IPS-NIHi11 (cell line): ENCODE measurements at regions not wholly inside any gene's neighbourhood (a gene's known extent, or its start where the extent isn't known, plus 50 kb on each side); places are given as distances from the start of the nearest gene placed in this dataset.

Source experiments
- DNase-seq: peaks from one replicate; pipeline ENCODE4 v3.0.0; 2012; ENCODE audit warnings: mixed read lengths, low spot score

DNA sequence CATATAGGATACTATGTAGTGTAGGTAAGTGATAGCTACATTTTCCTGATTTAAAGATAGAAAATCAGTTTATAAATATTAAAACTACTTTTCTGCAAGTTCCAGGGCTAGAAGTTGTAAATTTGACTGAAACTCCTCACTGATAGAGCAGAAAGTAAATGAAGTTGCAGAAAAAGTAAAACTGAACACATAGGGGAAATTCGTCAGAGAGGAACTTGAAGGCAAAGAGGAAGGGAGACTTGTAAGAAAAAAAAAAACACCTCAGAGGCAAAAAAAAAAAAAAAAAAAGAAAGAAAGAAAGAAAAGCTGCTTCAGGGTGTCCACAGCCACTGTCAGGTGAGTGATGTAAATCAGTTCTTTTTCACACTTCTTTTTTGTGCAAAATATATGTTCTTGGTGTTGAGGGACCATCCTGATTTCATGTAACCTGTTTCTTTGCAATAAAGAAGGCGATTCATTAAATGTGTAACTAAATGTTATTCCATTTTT lies 336.2 kb upstream of the ZNF462 start:
- no peak for DNase-seq

DNA sequence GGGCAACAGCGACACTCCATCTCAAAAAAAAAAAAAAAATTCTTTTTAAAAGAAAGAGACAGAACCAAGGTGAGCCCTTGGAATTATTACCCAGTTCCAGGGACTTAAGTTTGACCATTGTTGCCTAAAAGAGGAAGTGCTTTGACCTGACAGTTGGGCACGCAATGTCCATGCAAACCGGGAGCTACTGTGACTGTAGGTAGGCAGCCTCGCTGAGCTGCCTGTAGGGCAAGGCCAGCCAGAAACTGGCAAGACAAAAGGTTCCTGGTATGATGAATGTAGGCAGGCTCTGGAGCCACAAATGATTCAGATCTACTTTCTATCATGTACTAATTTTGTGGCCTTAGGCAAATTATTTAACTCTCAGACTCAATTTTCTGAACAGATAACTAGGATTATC lies 334.8 kb upstream of the ZNF462 start:
- DNase-seq = no peak

DNA sequence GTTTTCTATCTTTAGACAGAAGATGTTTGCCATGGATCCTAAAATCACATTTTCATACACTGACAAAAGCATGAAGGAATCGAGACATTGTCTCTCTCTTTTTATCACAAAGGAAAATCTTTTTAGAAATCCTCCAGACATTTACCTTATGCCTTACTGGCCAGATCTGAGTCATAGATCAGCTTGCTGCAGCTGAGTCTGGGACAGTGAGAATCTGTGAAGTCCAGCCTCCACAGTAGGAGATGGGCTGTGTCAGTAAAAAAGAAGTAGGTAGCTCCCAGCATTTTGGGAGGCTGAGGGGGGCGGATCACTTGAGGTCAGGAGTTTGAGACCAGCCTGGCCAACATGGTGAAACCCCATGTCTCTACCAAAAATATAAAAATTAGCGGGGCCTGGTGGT lies 333.4 kb upstream of the ZNF462 start:
- DNase-seq = no peak

DNA sequence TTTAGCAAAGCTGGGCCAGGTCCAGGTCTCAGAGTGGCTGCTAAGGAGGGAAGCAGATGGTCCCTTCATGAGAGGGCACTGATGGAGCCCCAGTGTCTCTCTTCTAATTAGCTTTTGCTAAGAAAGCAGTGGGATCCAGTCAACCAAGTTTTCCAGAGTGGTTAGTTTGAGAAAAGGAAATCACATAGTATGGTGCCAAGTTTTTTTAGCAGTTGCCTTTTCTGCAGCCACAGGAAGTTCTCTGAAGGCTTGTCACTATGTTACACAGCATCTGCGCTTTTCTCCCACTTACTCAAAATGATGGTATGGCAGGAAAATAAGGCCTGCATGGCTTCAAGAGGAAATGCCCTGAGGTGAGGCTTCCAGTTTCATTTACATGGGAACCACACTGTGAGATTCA lies 331.5 kb upstream of the ZNF462 start:
- DNase-seq = no peak

DNA sequence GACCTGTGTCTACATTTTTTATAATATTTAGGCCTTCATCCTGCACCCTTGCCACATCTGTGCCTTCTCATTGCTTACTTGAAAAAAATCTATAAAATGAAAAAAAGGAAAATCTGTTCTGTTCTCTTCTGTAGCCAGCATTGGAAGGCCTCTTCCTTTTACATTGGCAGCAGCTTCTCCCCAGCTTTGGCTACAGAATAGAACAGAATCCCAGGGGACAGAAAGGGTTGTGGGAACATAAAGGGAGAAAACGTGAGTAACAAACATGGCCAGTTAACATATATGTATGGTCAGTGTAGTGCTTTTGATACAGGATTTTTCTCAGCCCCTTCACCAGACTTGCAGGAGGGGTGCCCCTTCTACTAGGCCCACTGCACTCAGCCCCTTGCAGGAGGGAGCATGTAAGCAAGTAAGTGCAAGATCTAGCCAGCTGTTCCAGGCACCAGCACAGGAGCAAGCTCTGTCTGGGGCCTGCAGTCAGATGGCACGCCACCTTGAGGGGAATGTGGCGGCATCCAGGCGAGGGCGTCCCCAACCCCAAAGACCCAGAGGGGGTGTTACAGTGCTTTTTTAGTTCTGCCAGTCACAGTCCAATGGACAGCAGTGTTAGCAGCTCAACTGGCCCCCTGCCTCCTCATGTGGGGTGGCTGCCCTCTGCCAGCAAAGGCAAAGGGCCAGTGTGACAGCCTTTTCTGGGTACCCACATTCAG lies 330.5 kb upstream of the ZNF462 start:
- no peak for DNase-seq

DNA sequence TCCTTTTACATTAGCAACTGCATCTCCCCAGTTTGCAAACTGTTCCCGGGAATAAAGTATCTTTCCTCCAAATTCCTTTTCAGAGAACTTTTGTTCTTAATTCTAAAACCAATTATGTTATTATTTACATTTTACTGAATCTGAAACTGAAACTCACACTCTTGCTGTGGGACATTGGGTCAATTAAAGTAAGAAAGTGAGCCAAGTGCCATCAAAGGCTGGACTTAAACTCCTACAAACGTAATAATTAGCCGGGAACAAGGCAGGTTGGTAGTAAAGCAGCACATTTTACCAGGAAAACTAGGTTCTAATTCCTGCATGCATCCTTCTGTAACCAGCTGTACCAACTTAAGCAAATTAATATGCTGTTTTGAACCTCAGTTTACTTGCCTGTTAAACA lies 328.2 kb upstream of the ZNF462 start:
- no peak for DNase-seq

DNA sequence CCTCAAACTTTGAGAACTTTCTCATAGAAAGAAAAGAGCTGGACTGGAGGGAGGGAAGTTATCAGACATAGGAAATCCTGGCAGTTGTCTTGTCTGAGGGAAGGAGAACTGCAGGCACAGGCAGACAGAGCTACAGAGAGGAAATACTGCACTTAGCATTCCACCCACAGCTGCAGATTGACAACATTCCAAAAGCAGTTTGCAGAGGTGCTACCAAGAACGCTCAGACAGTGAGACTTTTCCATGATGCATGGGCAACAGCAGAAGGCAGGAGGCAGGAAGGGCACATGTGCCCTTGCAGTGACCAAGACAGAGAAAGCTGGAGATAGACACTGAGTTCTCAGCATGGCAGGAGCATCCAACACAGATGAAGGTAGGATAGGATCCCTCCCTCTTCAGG lies 327.5 kb upstream of the ZNF462 start:
- DNase-seq = no peak

DNA sequence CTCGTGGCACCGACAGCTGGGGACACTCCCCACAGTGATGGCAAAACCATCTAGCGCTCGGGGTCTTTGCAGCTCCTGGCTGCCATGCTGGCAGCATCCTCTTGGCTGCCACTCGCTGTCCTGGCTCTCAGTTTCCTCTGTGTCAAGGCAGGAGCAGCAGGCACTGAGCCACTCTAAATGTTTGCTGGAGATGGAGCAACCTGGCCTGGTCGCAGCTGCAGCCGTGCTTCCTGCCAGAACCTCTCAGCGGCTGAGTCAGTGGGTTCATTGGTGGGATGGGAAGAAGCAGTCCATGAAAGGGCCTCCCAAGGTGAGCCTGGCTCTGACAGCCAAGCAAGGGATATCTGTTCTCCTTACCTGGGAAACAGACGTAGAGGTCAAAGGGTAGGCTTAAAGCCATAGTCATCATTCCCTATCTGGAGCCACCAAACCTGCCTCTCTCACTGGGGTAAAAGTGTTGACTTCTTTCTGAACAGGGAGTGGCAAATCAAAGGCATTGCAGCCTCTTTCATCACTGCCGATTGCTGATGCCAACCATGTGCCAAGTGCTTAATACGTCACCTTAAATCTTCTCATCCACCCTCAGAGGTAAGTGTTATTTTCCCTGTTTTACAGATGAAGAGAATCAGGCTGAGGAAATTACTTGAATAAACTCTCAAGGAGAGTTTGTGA lies 304.8 kb upstream of the ZNF462 start:
- DNase-seq = no peak

DNA sequence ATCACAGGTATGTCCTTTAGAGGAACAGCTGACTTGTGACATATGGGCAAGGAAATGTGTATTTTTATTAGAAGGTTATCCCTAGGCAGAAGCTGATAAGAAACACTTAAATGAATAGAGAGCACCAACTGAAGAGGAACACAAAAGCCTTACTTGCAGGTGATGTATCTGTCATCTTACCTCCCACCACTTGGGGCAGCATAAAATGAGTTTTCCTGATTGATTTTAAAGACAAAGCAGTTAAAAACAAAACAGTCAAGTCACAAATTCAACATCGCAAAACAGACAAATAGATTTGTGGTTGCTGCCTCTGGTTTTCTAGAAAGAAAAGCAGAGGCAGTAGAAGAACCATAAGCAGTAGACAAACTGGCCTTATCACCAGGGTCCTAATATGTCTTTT lies 302.4 kb upstream of the ZNF462 start:
- no peak for DNase-seq

DNA sequence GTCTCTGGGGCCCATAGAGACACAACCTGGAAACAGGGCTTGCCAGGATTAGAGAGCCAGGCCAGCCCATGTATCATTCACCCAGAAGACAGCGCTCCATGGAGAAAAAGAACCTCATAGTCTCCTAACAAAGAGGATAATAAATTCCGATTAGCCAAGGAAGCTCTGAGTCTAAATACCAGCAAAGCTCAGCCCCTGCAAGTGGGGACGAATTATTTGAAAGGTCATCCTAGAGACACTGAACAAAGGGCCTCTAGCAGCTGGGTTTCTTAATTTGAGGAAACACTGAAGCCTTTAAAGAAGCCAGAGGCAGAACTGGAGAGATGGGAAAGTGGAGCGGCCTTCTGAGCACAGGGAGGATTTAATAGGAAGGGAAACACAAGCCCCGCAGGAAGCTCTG lies 287.1 kb upstream of the ZNF462 start:
- DNase-seq = no peak

DNA sequence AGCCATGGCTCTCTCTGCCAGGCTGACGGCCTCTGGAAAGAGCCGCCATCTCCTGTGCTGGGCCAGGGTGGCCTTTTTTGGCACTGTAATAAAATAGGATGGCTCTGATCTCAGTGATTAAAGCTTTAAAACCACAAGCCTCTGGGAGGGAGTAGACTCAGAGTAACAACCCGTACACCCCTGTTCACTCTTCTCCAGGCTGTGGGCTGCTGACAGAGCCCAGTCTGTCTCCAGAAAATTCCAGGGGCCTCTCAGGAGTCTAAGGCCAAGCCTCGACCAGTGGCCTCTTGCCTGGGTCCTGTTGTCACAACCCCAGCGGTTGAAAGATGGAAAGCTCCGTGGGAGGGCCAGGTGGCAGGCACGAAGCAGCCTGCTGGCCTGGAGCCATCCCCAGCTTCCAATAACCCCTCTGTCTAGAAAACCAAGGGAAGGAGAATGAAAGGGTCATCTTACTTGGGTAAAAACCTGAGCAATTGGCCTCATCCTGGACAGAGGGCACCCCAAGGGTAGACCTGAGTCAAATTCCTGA lies 286.7 kb upstream of the ZNF462 start:
- DNase-seq = no peak

DNA sequence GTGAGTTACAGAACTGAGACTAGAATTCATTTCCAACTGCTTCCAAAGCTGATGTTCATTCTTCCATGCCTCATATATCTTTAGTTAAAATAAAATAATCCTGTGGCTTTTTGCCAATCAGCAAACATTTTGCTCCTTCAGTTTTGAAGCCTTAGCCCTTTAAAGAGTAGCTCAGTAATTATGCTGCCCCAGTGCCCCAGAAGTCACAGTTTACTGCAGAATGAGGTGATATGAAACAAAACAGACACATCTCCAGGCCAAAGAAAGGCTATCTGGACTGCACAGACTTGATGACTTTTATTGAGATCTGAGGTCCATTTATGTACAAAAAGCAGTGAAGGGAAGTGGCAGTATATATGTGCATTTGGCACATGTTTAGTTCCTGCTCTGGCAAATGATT lies 285.8 kb upstream of the ZNF462 start:
- no peak for DNase-seq

DNA sequence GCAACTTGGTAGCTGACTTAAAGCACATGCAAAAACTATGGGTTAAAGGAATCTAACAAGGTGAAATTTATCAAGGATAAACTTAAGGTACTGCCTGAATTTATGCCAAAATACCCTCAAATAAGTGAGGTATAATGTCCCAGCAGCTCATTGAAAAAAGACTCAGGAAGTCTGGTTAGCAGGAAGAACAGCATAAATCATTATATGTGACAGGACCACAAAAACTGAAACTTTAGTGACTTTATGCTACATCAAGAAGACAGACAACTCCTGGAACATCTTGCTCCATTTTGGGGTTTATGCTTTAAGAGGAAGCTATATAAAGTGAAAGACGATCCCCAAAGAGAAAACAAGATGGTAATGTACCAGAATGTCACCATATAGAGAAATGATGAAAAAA lies 282.4 kb upstream of the ZNF462 start:
- DNase-seq = no peak

DNA sequence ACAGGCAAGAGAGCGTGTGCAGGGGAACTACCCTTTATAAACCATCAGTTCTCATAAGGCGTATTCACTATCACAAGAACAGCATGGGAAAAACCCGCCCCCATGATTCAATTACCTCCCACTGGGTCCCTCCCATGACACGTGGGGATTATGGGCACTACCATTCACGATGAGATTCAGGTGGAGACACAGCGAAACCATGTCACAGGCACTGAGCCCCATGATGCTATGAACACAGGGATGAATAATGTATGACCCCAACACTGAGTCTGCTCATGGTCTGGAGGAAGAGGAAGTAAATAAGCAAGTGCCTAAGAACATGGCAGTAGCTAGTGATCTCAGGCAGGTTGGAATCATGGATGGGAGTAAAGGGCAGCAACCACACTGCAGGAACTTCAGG lies 281.0 kb upstream of the ZNF462 start:
- no peak for DNase-seq

DNA sequence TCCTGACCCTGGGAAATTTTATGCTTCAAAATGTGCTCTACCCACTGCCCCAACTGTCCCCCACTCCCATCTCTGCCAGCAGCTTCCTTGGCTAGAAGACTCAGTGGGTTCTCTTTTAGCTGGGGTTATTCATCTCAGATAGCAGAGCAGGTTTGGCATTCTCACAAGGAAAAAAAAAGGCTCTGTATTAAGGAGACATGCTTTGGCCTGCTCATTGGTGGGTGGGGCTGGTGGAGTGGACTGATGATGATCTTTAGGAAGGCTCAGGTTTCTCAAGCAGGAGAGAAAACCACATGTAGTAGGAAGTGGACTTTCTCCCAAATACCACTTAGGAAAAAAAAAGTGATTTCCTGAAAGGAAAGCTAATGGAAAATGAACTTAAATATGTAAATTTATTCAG lies 279.2 kb upstream of the ZNF462 start:
- DNase-seq = no peak

DNA sequence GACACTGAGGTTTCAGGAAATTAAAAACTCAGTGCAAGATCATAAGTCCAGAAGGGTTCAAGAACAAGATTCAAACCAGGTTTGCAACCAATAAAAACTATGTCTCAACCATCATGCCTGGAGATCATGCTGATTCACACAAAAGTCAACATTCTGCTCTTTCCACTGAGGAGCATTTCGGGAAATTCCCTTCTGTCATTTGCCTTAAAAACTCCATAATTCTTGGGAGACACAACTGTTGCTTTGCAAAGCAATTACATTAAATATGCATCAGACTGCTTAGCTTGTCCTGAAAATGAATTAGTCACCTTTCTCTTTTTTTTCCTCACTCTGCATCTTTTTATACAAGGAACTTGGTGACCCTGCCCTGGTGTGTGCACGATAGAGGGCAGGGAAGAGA lies 275.9 kb upstream of the ZNF462 start:
- no peak for DNase-seq

DNA sequence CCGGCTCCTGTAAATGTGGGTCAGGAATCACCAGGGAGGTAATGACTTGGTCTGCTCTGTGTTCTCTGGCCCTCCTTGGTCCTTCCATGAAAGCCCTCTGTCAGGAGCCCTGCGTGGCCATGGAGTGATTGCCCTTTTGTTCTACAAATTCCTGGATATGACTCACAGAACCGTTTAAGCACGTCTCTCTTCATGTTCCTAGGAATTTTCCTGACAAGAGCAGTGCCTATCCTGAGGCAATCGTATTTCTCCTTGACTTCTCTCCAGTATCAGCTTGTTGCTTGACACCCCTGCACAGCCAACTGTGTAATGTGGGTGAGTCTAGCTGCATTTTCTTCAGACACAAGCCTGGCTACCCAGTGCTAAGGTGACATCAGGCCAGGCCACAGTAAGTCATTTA lies 274.3 kb upstream of the ZNF462 start:
- DNase-seq = no peak

DNA sequence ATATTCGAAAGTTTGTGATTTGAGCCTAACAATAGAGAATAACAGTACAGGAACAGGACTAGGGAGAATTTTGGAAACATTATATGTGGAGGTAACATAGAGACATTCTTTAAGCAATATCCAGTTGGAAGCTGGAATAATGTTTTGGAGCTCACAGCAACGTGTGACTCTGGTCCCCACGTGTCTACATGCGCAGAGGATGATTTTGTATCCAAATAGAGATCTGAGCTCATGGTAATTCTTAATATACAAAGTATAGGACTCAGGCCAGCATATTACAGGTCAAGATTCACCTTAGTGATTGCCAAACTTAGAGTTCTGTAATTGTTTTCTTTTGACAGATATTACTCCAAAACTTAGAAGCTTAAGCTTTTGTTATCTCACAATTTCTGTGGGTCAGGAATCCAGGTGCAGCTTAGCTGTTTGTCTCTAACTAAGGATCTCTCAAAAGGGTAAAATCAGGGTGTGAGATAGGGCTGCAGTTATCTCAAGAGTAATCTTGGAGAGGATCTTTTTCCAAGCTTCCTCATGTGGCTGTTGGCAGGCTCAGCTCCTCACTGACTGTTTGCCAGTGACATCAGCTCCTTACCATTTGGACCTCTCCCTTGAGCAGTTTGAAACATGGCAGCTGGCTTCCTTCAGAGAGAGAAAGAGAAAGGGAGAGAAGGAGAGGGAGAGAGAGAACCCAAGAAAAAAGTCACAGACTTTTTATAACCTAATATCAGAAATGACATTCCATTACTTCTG lies 272.0 kb upstream of the ZNF462 start:
- DNase-seq = no peak

DNA sequence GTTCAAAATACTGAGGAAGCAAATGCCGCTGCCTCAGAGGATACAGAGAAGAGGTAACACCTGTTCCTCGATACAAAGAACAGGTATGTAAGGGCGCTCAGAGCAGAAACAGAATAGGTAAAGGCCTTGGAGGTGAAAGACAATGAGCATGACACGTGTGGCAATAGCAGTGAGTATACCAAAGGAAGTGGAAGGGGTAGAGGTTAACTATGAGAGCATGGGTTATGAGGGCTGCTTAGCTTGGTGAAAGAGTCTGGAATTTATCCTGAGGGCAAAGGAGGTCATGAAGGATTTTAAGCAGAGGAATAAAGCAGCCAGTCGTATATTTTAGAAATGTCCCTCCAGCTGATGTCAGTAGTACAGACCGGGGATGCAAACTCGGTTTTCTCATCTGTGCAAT lies 269.8 kb upstream of the ZNF462 start:
- no peak for DNase-seq

DNA sequence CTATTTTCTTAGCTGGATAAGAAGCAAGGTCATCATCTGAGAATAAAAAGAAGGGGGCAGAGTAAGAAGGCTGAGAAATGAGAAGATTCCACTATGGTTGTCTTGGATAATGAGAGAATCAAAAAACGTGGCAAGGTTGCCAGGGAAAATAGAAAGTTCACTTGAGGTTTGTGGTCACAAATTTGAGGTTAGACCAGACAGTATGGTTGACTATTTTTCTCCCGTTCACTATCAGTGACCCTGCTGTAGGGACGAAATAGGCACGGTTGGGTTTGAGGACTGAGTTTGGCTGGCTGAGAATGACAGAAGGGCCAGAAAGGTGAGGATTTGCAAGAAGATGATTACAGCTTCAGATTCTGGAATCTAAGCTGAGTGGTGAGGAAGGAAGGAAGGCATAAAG lies 266.0 kb upstream of the ZNF462 start:
- DNase-seq = no peak

DNA sequence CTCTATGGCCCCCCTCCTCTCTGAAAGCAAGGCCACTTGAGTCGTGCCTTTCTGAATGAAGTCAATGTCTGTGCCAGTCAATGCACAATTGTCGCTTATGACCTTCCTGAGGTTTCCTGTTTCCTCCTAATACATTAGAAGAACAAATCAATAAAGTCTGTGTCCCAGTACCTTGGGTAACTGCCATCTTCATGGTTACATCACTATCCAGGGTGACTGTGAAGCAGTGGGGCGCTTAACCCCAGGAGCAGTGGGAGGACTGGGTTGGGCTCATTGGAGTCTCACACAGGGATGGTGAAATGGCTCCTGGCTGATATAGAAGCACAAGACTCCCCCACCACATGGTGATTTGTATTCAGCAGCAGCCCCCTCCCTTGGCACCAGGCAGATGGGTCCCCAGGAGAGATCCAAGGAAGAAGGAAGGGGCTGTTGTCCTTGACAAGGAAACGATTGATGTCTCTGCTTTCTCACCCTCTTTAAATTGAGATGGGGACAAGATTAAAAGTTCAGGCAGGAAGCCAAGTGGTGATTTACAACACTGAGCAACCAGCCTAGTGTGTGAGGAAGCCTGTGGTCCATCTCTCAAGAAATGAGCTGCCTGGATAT lies 261.9 kb upstream of the ZNF462 start:
- no peak for DNase-seq

DNA sequence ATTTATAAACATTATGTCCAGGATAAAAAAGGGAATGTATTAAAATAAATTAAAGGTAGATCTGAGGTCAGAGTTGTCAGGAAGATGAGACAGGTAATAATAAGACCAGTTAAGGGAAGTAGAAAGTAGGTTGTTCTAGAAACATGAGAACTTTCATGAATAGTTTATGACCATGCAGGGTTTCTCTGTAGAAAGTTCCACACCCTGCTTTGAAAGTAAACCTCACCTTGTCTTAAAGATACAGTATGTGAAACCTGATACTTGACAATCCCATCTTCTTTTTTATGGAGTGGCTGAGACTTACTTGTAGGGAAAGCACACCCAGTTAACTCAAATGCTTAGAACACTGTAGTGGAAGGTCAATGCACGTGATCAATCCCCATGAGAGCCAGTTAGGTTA lies 260.6 kb upstream of the ZNF462 start:
- no peak for DNase-seq
